ENCODE measurements at regions not wholly inside any gene's neighbourhood (a gene's known extent, or its start where the extent isn't known, plus 50 kb on each side); places are given as distances from the start of the nearest gene placed in this dataset.

DNA sequence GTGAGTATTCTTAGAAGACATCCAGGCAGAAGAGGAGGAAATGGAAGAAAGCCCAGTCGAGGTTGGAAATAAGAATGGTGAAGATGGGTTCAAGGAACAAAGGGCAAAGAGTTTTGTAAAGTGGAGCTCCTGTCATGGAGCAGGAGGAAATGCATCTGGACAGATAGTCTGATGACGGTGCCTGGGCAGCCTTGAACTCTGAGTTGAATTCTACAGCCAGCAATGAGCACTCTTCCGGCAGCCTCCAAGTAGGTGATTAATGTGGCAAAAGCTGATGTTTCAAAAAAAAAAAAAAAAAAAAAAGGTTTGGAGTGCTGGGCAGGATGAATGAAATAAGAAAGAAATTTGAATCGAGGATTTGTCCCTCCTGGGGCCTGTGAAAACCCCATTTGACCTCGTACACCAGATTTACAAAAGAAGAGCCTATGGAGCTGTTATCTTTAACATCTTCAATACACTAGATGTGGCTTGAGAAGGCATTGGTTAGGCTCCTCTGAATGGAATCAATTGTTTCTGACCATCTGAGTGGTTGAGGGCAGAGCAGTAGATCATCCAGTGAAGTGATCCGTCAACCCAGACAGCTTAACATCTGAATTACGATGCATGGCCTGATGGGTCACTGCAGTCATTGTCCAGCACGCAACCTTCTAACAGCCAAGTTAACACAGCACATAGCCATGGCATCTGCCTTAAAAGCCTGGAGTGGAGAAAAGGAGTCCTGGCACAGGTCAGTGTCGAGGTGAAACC lies 449.7 kb downstream of the TXNL1 start:
- TF ChIP-seq, protein P1, sequence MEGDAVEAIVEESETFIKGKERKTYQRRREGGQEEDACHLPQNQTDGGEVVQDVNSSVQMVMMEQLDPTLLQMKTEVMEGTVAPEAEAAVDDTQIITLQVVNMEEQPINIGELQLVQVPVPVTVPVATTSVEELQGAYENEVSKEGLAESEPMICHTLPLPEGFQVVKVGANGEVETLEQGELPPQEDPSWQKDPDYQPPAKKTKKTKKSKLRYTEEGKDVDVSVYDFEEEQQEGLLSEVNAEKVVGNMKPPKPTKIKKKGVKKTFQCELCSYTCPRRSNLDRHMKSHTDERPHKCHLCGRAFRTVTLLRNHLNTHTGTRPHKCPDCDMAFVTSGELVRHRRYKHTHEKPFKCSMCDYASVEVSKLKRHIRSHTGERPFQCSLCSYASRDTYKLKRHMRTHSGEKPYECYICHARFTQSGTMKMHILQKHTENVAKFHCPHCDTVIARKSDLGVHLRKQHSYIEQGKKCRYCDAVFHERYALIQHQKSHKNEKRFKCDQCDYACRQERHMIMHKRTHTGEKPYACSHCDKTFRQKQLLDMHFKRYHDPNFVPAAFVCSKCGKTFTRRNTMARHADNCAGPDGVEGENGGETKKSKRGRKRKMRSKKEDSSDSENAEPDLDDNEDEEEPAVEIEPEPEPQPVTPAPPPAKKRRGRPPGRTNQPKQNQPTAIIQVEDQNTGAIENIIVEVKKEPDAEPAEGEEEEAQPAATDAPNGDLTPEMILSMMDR (IDR thresholded peaks at IDR 0.05; ENCODE audit: insufficient read depth, low read depth, low read length): no peak
- no peak for DNase-seq (ENCODE audit: low read depth)
- Histone ChIP-seq H3K27me3 (ENCODE audit: control insufficient read depth, insufficient read depth, low read length) (no peaks in the 10 kb centered on the region), H3K36me3 (ENCODE audit: control insufficient read depth, insufficient read depth, low read length) (no peaks in the 10 kb centered on the region), H3K4me3 (ENCODE audit: low read depth, low read length) (no peak overlapping the region)
- CTCF ChIA-PET: interaction anchor here (1.3 kb wide), 1 partner anchor 14 kb away, joined by 3 read pairs; no protein-coding TSS in a partner anchor
- POLR2A ChIA-PET: interaction anchor here (0.6 kb wide), 1 partner anchor 45 kb away, joined by 7 read pairs; no protein-coding TSS in a partner anchor

GRCh38 chr18:56186319-56186718 lies 452.1 kb downstream of the TXNL1 start:
- CTCF ChIA-PET: interaction anchor here (0.8 kb wide), 1 partner anchor 382 kb away, joined by 3 read pairs; no protein-coding TSS in a partner anchor
- TF ChIP-seq, protein P1 (IDR thresholded peaks at IDR 0.05; ENCODE audit: insufficient read depth, low read depth, low read length): no peak

DNA sequence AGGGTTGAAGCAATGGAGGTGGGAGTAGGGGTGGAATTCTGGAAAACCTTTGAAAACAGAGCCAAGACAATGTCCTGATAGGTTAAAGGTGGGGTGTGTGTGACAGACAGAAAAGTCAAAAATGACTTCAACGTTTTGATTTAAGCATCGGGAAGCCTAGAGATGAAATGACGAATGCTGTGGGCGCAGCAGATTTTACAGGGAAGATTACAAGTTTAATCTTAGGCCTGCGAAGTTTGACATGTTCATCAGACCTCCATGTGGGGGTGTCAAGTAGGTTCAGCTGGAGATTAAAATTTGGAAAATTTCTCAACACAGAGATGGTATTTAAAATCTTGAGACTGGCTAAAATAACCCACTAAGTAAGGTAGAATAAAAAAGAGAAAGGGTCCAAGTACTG lies 453.3 kb downstream of the TXNL1 start:
- no peak for DNase-seq (ENCODE audit: low read depth)
- CTCF ChIA-PET: interaction anchor here (0.9 kb wide), 1 partner anchor 16 kb away, joined by 4 read pairs; no protein-coding TSS in a partner anchor

More at GRCh38 chr18:56186319-56186718, 452.1 kb downstream of the TXNL1 start:
- H3K36me3 ChIP-seq (ENCODE audit: control insufficient read depth, insufficient read depth, low read length): no peaks in the 10 kb centered on the region
- no peaks in the 10 kb centered on the region for H3K27me3 ChIP-seq (ENCODE audit: control insufficient read depth, insufficient read depth, low read length)
- DNase-seq (ENCODE audit: low read depth): no peak
- no peak overlapping the region for H3K4me3 ChIP-seq (ENCODE audit: low read depth, low read length)
- POLR2A ChIA-PET: no interaction called here

DNA sequence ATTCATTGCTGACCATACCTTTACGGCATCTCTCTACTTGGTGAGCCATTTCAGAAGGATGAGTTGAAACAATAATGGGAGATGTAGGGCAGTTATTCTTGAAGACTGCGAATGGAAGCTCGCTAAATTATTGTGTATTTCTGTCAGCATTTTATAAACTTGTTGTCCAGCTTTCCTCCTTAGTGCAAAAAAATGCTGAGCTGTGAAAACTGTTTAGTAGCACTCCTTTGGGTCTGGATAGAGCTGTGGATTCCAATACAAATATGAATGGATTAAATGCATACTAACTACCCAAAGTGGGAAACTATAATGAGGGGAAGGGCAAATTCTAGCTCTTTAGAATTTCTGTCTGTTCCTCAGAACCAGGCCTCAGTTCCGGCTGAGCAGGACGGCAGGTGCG lies 461.6 kb downstream of the TXNL1 start:
- no peak for DNase-seq (ENCODE audit: low read depth)
- H3K4me3 ChIP-seq (ENCODE audit: low read depth, low read length): no peak overlapping the region
- ChIA-PET POLR2A (no interaction called here), CTCF (interaction anchor here (1.6 kb wide), 1 partner anchor 18 kb away, joined by 4 read pairs; no protein-coding TSS in a partner anchor)
- no peaks in the 10 kb centered on the region for H3K36me3 ChIP-seq (ENCODE audit: control insufficient read depth, insufficient read depth, low read length)
- H3K27me3 ChIP-seq (ENCODE audit: control insufficient read depth, insufficient read depth, low read length): no peaks in the 10 kb centered on the region
- TF ChIP-seq, protein P1 (IDR thresholded peaks at IDR 0.05; ENCODE audit: insufficient read depth, low read depth, low read length): no peak

More for the DNA sequence above, 453.3 kb downstream of the TXNL1 start:
- Histone ChIP-seq H3K4me3 (ENCODE audit: low read depth, low read length) (no peak overlapping the region), H3K27me3 (ENCODE audit: control insufficient read depth, insufficient read depth, low read length) (no peaks in the 10 kb centered on the region), H3K36me3 (ENCODE audit: control insufficient read depth, insufficient read depth, low read length) (no peaks in the 10 kb centered on the region)
- POLR2A ChIA-PET: no interaction called here
- TF ChIP-seq, protein P1 (IDR thresholded peaks at IDR 0.05; ENCODE audit: insufficient read depth, low read depth, low read length): no peak

GRCh38 chr18:56175330-56176001 lies 462.9 kb downstream of the TXNL1 start:
- DNase-seq (ENCODE audit: low read depth): no peak
- Histone ChIP-seq H3K36me3 (ENCODE audit: control insufficient read depth, insufficient read depth, low read length) (no peaks in the 10 kb centered on the region), H3K27me3 (ENCODE audit: control insufficient read depth, insufficient read depth, low read length) (no peaks in the 10 kb centered on the region), H3K4me3 (ENCODE audit: low read depth, low read length) (no peak overlapping the region)
- TF ChIP-seq, protein P1 (IDR thresholded peaks at IDR 0.05; ENCODE audit: insufficient read depth, low read depth, low read length): no peak
- POLR2A ChIA-PET: interaction anchor here (0.7 kb wide), 2 partner anchors 63 to 85 kb away, joined by 3 to 7 read pairs; no protein-coding TSS in a partner anchor
- CTCF ChIA-PET: interaction anchor here (1.3 to 1.6 kb wide), 2 partner anchors 8 to 19 kb away, joined by 3 to 4 read pairs; no protein-coding TSS in a partner anchor
